CD4-positive, alpha-beta T cell treated with Interleukin-1 beta for 1 hour (primary cell): ENCODE measurements at regions not wholly inside any gene's neighbourhood (a gene's known extent, or its start where the extent isn't known, plus 50 kb on each side); places are given as distances from the start of the nearest gene placed in this dataset.

Experiments
- DNase-seq, 2 donors: peaks; one replicate each; pipeline ENCODE4 v3.0.0-alpha.2; 2020 to 2022

- DNase-seq = no peak
Measured at GRCh38 chr14:66383257-66383656, 102.9 kb upstream of the CCDC196 start.

GRCh38 chr14:66383771-66384170 is 102.4 kb upstream of the CCDC196 start:
- no peak for DNase-seq

- DNase-seq = no peak
Measured at GRCh38 chr14:66388516-66388915, 97.7 kb upstream of the CCDC196 start.

GRCh38 chr14:66389481-66389880 is 96.7 kb upstream of the CCDC196 start:
- DNase-seq = no peak

GRCh38 chr14:66395300-66395699 is 90.9 kb upstream of the CCDC196 start:
- peak; percentile 10 to 35 for DNase-seq

GRCh38 chr14:66396164-66396563 is 90.0 kb upstream of the CCDC196 start:
- DNase-seq = no peak

GRCh38 chr14:66398437-66398836 is 87.7 kb upstream of the CCDC196 start:
- DNase-seq = no peak

- DNase-seq = no peak
Measured at GRCh38 chr14:66401449-66402095, 84.6 kb upstream of the CCDC196 start.

GRCh38 chr14:66403183-66403582 is 83.0 kb upstream of the CCDC196 start:
- DNase-seq = peak in 1 of 2 donors; percentile 10

GRCh38 chr14:66404051-66404545 is 82.1 kb upstream of the CCDC196 start:
- DNase-seq = no peak

GRCh38 chr14:66405158-66405557 is 81.0 kb upstream of the CCDC196 start:
- DNase-seq = no peak

GRCh38 chr14:66413901-66414300 is 72.3 kb upstream of the CCDC196 start:
- DNase-seq = no peak

GRCh38 chr14:66414511-66414910 is 71.7 kb upstream of the CCDC196 start:
- no peak for DNase-seq

- no peak for DNase-seq
Measured at GRCh38 chr14:66420251-66421006, 65.7 kb upstream of the CCDC196 start.

- DNase-seq = no peak
Measured at GRCh38 chr14:66421990-66422946, 63.9 kb upstream of the CCDC196 start.

- DNase-seq = no peak
Measured at GRCh38 chr14:66425402-66425801, 60.8 kb upstream of the CCDC196 start.

- DNase-seq = no peak
Measured at GRCh38 chr14:66426451-66426850, 59.7 kb upstream of the CCDC196 start.

GRCh38 chr14:66432334-66432733 is 53.8 kb upstream of the CCDC196 start:
- no peak for DNase-seq

GRCh38 chr14:66434464-66434863 is 51.7 kb upstream of the CCDC196 start:
- no peak for DNase-seq

GRCh38 chr14:66435683-66436082 is 50.5 kb upstream of the CCDC196 start:
- no peak for DNase-seq
